Choroid plexus epithelial cell (primary cell): ENCODE measurements at regions not wholly inside any gene's neighbourhood (a gene's known extent, or its start where the extent isn't known, plus 50 kb on each side); places are given as distances from the start of the nearest gene placed in this dataset.

Experiments
- DNase-seq: peaks from one replicate; pipeline ENCODE4 v3.0.0-alpha.2; 2010; ENCODE audit warnings: low read depth
- H3K4me3 ChIP-seq: 2 replicates; pipeline ENCODE4 v1.5.1; 2011; ENCODE audit warnings: low read depth, mild to moderate bottlenecking, control low read depth, low read length, moderate library complexity
- CTCF ChIP-seq: conservative IDR thresholded peaks from 2 replicates; pipeline ENCODE4 v1.5.1; 2011; ENCODE audit warnings: low read depth, mild to moderate bottlenecking, control low read depth, inconsistent platforms, low read length, moderate library complexity

- TF ChIP-seq CTCF: peak; percentile 37
- peak; percentile 37 for DNase-seq
- H3K4me3 ChIP-seq: no peak overlapping the region
Measured at GRCh38 chr13:84844473-84844872, 954.7 kb downstream of the SLITRK6 start.

- H3K4me3 ChIP-seq: no peak overlapping the region
Measured at GRCh38 chr13:84843368-84843767, 955.9 kb downstream of the SLITRK6 start.

GRCh38 chr13:84834201-84834600, 951.9 kb upstream of the SLITRK1 start:
- TF ChIP-seq CTCF: no peak
- no peak for DNase-seq
- H3K4me3 ChIP-seq: no peak overlapping the region

More at GRCh38 chr13:84843368-84843767, 955.9 kb downstream of the SLITRK6 start:
- TF ChIP-seq CTCF: no peak
- no peak for DNase-seq

- no peak for TF ChIP-seq CTCF
- no peak for DNase-seq
- no peak overlapping the region for H3K4me3 ChIP-seq
Measured at GRCh38 chr13:84831666-84832657, 949.7 kb upstream of the SLITRK1 start.

- no peak for TF ChIP-seq CTCF
- DNase-seq: no peak
- H3K4me3 ChIP-seq: no peak overlapping the region
Measured at GRCh38 chr13:84823528-84823927, 941.3 kb upstream of the SLITRK1 start.

- TF ChIP-seq CTCF: no peak
- no peak overlapping the region for H3K4me3 ChIP-seq
- DNase-seq: peak; percentile 2
Measured at GRCh38 chr13:84821261-84821660, 939.0 kb upstream of the SLITRK1 start.
